GM19240 (cell line): ENCODE measurements at regions not wholly inside any gene's neighbourhood (a gene's known extent, or its start where the extent isn't known, plus 50 kb on each side); places are given as distances from the start of the nearest gene placed in this dataset.
"Not testable (repeated sequence)": the region's sequence is repeated elsewhere in the genome, so short reads cannot be mapped to it uniquely, and the experiment has no call there.

Source experiments
- DNase-seq: peaks from one replicate; pipeline ENCODE4 v3.0.0; 2011; ENCODE audit warnings: low spot score; ENCODE audit not compliant: insufficient read length

- no peak for DNase-seq
Measured at GRCh38 chr9:19939734-19940278, 151.0 kb upstream of the SLC24A2 start.

DNA sequence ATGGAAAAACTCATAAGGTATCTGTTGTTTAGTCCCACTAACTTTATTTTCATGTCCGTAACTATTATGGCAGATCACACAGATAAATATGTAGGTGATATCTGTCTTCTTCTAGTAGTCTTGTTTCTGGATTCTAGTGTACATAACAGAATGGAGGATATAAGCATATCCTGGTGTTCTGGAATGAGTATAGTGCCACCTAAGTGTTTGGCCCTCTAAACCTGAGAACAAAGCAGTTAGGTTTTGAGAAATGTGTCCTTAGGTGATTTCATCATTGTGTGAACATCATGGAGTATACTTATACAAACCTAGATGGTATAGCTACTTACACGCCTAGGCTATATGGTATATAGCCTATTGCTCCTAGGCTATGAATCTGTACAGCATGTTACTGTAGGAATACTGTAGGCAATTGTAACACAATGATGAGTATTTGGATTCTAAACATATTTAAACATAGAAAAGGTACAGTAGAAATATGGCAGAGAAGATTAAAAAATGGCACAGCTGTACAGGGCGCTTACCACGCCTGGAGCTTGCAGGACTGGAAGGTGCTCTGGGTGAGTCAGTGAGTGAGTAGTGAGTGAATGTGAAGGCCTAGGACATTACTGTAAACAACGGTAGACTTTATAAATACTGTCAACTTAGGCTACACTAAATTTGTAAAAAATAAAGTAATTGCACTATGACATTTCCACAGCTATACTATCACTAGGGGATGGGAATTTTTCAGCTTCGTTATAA, 150.3 kb upstream of the SLC24A2 start:
- no peak for DNase-seq

DNA sequence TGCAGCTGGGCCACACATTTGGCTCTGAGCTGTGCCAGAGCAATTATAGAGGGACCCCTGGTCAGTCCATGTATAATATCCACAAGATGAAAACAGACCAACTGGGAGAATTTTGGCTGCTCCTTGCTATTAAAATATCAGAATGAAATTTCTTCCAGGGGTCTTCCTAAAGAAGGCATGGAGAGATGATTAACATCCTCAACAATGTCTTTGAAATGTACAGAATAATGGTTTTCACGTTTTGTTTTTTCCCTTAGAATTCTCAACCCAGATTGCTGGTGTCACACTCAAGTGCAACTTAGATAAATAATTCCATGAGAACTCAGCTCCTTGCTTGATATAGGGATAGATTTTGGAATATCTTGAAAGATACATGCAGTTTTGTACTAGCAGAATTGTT, 148.3 kb upstream of the SLC24A2 start:
- no peak for DNase-seq

DNA sequence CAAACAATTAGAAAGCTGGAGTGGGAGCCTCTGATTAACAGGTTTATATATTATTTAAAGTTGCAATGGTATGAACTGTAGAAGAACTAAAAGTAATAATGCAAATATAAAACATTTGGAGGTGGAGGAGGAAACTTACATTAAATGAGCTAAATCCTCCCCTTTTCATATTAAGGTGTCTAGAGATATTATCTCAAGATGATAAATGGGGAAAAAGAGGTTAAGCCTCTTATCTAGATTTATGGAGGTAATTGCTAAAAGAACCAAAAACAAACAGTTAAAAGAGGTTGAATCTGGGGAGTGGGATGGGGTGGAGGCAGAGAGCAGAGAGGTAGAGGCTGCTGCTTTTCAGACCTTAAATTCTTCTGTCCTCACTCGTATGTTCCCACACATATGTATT, 147.8 kb upstream of the SLC24A2 start:
- no peak for DNase-seq

DNA sequence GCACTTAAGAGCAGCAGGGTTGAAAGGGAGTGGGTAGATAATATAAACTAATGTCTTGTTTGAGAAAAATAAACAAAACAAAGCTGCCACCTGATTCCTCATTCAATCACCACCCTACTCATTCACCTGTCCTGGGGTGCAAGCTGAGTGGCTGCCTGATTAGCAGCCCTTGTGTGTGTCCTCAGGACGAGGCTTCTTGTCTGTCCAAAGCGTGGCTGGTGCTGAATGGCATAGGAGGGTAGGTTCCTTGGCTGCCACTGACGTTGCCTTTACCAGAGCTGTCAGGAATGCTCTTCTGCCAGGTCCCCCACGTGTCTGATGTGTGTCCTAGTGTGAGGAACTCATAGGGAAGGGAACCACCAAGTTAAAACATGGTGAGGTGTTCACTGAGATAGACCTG, 146.6 kb upstream of the SLC24A2 start:
- DNase-seq = no peak

DNA sequence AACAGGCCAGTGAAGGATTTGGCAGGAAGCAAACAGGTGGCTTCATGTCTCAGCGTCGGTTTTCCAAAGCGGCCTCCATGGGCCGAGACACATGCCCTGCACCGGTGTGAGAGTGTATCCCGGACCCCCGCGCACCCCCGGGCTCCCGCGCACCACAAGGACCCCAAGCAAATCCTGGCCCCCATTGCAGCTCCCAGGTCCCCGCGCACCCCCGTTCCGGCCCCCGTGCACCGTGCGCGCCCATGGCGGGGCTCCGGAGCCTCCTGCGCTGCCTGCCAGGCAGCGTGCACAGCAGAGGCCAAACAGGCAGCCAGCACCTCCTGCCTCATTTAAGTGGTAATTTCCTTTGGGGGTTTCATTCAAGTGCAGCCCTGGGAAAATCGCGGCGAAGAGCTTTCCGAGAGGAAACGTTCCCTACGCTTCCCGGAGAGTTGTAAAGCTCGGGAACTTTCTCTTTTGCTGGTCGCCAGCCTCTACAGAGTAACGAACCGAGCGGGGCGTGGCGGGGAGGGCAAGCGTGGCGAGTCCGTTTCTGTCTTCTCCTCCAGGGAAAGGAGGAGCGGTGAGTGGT, 145.5 kb upstream of the SLC24A2 start:
- no peak for DNase-seq

DNA sequence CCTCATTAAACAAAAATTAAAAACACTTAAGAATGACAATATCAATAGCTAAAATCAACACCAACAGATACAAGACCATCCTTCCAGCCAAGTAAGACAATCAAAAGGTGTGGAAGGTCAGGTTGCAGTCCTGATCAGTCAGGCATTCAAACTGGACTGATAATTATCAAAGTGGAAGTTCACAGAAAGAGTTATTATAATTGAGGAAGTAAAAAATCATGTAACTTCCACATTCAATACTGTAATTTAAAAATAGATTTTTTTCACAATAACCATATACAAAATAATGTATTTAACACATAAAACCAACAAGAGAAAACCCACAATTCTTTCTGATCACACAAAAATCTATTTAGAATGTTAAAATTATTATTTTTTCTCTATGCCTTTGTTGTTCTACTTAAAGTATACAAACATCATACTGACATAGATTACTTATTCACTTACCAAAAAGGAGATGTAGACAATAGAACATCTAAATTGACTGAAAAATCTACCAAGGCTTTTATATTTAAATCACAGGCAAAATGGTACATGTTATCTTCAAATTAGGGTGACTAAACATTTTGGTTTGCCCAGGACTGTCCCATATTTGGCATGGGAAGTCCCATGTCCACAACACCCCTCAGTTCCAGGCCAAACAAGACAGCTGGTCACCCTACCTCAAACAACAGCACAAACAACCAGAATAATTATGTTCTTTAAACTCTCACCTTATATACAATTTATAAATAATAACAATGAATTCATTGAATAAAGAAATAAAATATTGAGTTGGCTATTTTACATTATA, 142.5 kb upstream of the SLC24A2 start:
- DNase-seq = no peak

- no peak for DNase-seq
Measured at GRCh38 chr9:19927560-19927959, 138.7 kb upstream of the SLC24A2 start.

DNA sequence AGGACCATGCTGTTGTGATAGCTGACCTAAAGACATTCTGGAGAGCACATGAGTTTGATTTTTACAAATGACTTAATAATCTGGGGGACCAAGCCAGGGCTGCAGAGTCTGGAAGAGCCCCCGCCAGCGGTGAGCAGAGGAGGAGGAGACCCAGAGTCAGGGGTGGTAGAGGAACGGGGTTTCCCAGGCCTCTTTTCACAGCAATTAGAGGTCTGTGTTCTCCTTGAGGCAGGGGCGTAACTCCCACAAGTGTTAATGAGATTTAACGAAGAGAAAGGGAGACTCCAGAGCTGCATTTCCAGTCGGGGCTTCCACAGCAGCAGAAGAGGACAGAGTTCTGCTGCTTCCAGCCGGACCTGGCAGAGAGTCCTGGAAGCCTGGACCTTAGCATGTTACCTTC, 137.9 kb upstream of the SLC24A2 start:
- no peak for DNase-seq

GRCh38 chr9:19925674-19926503, 137.1 kb upstream of the SLC24A2 start:
- peak; percentile 82 for DNase-seq

DNA sequence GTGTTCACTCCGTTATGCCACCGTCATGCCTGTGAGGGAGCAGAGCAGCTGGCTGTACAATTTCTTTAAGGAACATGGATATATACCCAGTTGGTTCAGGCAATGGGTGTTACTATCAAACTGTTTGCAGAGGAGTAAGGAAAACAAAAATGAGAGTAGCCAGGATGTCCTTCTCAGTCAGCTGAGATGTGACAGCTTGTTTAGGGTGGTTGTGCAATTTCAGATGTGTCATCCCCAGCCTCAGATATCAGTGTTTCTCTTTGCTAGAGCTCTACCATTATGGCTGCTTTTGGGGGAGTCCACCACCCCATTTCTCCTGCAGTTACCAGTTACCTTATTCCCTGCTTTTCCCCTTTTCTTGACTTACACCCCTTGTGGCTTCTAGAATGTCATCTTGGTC, 135.2 kb upstream of the SLC24A2 start:
- no peak for DNase-seq

GRCh38 chr9:19922476-19923118, 133.8 kb upstream of the SLC24A2 start:
- no peak for DNase-seq

GRCh38 chr9:19920401-19920800, 131.6 kb upstream of the SLC24A2 start:
- no peak for DNase-seq

DNA sequence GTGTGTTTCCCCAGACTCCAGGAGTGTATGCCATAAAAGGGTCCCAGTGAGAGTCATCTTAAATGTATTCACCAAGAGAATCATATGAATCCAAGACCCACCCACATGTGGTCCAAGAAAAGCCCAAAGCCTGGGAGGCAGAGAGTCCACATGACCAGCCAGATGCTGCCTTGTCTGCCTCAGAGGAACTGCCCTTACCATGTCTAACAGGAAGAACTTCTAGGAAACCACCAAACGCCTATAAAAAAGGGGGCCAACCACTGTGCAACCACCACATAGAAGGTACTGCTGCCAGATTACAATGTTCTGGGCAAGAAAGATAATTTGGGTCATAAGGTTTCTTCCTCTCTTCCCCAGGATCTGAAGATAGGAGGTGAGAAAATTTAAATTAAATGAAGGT, 129.8 kb upstream of the SLC24A2 start:
- no peak for DNase-seq

DNA sequence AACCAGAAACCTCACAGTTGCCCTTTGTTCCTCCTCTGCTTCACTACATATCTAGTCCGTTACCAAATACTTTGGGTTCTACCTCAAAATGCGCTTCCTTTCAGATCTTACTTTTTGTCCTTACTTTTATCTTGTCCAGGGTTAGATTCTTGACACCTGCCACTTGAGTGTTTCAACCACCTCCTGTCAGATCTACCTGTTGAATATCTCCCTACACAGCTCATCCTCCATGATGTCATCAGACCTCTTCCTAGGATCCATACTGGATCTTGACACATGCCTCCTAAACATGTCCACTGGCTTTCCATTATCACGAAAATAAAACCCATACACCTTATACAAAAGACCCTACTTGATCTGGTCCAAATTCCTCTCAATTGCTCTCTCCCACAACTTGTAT, 125.2 kb upstream of the SLC24A2 start:
- no peak for DNase-seq

DNA sequence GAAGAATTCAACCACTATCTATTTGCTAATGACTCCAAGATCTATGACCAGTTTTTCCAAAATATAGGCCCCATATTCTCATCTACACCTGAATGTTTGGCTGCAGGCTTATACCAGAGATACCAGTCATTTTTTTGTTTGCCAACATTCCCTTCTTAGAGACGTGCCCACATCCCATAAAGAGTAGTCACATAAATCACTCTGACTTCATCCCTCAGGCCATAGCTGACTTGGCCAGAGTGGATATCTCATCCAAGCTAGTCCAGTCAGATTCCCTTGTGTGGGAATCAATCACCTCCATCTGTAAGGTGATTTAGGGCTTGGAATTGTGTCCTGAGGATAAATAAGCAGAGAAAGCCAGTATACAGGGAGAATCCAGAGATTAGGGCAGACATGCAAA, 124.3 kb upstream of the SLC24A2 start:
- DNase-seq = no peak

DNA sequence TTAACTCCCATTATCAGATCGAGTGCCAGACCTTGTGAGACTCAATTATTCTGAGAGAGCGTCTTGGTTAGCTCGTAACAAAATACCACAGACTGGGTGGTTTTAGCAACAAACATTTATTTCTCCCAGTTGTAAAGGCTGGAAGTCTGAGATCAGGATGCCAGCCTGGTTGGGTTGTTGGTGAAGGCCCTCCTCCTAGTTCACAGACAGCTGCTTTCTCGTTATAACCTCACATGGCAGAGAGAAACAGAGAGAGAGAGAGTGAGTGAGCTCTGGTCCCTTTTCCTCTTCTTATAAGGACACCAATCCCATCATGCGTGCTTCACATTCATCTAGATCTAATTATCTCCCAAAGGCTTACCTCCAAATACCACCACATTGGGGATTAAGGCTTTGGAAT, 114.2 kb upstream of the SLC24A2 start:
- no peak for DNase-seq

DNA sequence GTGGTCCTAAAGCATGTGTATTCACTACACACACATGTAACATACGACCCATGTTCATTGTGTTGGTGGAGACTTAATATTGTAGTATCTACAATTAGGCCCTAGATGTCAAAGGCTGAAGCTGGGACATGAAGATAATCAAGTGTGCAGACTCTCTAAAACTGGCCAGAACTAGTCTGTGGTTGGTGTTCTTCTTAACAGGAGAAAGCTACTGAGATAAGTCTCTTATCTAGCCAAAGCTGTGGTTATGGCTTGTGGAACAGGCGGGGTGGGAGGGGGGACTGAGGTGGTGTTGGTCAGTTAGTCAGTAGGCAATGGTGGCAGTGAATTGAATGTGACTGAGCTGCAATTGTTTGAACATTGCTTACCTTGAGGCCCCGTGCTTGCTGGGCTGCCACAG, 112.7 kb upstream of the SLC24A2 start:
- DNase-seq = no peak

DNA sequence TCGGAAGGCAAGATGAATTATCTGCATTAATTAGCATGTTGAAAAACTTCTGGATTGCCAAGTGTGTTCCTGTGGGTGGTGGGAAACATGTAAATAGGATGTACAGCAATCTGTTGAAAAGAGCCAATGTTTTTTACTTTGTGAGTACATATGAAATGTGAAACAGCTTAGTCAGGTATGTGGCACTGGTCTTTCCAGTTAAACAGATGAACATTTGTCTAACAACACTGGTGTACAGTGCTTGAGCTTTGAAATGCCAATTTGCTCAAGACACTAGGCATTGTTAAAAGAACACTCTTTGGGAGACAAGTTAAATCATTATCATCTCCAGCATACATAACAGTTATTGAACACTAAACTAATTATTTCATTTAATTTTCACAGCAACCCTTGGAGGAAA, 107.3 kb upstream of the SLC24A2 start:
- DNase-seq = no peak

DNA sequence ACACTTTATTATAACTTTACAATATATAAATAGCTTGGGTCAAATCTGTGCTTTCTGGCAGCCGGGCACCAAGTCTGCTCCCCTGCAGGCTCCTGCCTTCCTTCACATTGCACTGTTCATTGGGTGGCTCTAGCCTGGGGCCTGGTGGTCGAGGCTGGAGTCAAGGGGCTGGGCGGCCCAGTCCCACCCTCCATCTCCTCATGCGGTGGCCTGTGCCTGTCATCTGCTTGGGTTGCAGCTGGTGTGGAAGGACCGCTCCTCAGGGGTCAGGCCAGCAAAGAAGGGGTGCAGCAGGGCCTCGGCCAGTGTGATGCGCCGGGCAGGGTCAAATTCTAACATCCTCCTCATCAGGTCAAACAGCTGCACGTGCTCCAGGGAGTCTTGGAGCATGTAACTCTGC, 106.7 kb upstream of the SLC24A2 start:
- DNase-seq = not testable (repeated sequence)

GRCh38 chr9:19895006-19895405, 106.2 kb upstream of the SLC24A2 start:
- no peak for DNase-seq
